ENCODE measurements at regions not wholly inside any gene's neighbourhood (a gene's known extent, or its start where the extent isn't known, plus 50 kb on each side); places are given as distances from the start of the nearest gene placed in this dataset.

DNA sequence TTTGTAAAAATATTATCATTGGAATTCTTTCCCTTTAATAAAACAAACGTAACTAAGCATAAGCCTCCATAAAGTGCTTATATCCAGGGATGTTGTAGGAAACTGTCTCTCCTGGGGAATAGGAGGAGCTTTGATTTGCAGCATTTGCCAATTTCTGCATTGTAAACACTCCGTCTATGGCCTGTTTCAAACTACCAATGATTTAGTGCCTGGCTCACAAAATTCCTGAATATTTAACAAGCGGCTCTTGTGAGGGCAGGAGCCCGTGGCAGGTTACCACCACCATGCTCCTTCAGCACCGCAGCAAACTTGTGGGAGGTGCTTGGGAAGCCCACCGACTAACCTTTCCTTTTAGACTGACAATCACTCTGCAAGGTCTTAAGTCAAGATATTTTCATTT is 520.3 kb downstream of the SOX11 start:
- no peaks in the 10 kb centered on the region for H4K20me1 ChIP-seq (ENCODE audit: control insufficient read depth, insufficient read depth, low read length, poor library complexity, severe bottlenecking)
- no peaks in the 10 kb centered on the region for H3K36me3 ChIP-seq (replicated peaks in 1 of 2; ENCODE audit: control extremely low read depth in 1 of 2, control insufficient read depth in 1 of 2, extremely low read depth in 1 of 2, insufficient read depth in 2 of 2, low read length in 1 of 2)
- no peak overlapping the region for H3K4me3 ChIP-seq (ENCODE audit: control extremely low read depth in 1 of 5, extremely low read depth in 1 of 5, insufficient read depth in 1 of 5, low read depth in 2 of 5, low read length in 4 of 5)
- H3K9ac ChIP-seq (ENCODE audit: low read length) = no peak overlapping the region
- ChIA-PET CTCF (no interaction called here), POLR2A (no interaction called here)
- H3K79me2 ChIP-seq (ENCODE audit: control insufficient read depth, insufficient read depth, low read length) = no peaks in the 10 kb centered on the region
- intact Hi-C loops (cut with micrococcal nuclease) = no loop called here
- Mint-ChIP-seq H3K4me3 (no peak overlapping the region), H3K27me3 (peaks cover 4% of the 10 kb centered on the region), H3K4me1 (peaks cover 5% of the 10 kb centered on the region), H3K9me3 (ENCODE audit: insufficient read depth) (peaks cover 2% of the 10 kb centered on the region), H3K27ac (no peak overlapping the region)
- no peak overlapping the region for H3K27ac ChIP-seq (ENCODE audit: low read length in 2 of 2)
- no peak for ATAC-seq (ENCODE audit: low read depth)
- TF ChIP-seq, protein P1, sequence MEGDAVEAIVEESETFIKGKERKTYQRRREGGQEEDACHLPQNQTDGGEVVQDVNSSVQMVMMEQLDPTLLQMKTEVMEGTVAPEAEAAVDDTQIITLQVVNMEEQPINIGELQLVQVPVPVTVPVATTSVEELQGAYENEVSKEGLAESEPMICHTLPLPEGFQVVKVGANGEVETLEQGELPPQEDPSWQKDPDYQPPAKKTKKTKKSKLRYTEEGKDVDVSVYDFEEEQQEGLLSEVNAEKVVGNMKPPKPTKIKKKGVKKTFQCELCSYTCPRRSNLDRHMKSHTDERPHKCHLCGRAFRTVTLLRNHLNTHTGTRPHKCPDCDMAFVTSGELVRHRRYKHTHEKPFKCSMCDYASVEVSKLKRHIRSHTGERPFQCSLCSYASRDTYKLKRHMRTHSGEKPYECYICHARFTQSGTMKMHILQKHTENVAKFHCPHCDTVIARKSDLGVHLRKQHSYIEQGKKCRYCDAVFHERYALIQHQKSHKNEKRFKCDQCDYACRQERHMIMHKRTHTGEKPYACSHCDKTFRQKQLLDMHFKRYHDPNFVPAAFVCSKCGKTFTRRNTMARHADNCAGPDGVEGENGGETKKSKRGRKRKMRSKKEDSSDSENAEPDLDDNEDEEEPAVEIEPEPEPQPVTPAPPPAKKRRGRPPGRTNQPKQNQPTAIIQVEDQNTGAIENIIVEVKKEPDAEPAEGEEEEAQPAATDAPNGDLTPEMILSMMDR (IDR thresholded peaks at IDR 0.05) = no peak
- no peak for TF ChIP-seq EZH2 (IDR thresholded peaks at IDR 0.05; ENCODE audit: borderline replicate concordance, insufficient read depth, low read depth, low read length, poor library complexity, severe bottlenecking)
- DNase-seq = no peak
- H3K4me1 ChIP-seq (ENCODE audit: control insufficient read depth in 2 of 2, insufficient read depth in 2 of 2, low read length in 2 of 2) = peaks cover 3 to 7% of the 10 kb centered on the region in 2 donors
- no CpG with 5 or more reads among the region's 6 CpGs for WGBS (ENCODE audit: insufficient coverage)
- peaks cover 0 to 7% (median 0%) of the 10 kb centered on the region in 3 donors for H3K9me3 ChIP-seq (ENCODE audit: control extremely low read depth in 1 of 3, control insufficient read depth in 2 of 3, insufficient read depth in 1 of 3, low read length in 2 of 3)
- no peak overlapping the region for H2AFZ ChIP-seq (ENCODE audit: insufficient read depth, low read depth, low read length, poor library complexity, severe bottlenecking)
- no peak overlapping the region for H3K4me2 ChIP-seq (replicated peaks; ENCODE audit: low read depth, low read length, poor library complexity, severe bottlenecking)
- H3K27me3 ChIP-seq (replicated peaks in 1 of 4; ENCODE audit: control extremely low read depth in 1 of 4, control insufficient read depth in 3 of 4, insufficient read depth in 4 of 4, low read length in 3 of 4) = no peaks in the 10 kb centered on the region

DNA sequence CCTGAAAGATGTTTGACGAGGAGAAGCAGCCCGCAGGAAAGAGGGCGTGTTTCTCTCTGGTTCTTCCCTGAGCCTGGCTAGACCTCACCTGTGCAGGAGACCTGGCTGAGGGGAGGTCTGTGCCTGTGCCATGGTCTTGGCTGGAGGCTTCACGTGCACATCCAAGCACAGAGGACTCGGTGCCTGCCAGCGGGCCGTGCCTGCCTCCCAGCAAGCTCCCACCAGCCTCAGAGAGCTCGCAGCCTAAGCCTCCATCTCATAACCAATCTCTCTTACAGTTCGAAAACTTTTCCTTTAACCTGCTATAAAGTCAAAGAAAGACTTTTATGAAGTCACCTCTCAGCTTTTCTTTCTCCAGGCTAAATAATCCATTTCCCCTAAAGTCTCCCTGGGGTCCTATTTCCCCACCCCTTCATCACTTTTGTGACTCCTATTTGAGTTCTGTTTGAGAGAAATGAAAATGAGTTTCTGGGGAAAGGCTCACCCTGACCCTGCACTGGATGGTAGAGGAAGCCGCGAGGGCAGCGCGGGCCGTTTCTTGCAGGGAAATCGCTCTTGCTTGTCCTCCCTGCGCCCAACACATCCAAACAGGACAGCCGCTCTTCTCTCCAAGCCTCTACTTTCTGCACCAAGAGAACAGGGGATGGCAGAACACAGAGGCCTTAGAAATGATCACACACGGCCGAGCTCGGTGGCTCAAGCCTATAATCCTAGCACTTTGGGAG is 521.0 kb downstream of the SOX11 start:
- H3K36me3 ChIP-seq (replicated peaks in 1 of 2; ENCODE audit: control extremely low read depth in 1 of 2, control insufficient read depth in 1 of 2, extremely low read depth in 1 of 2, insufficient read depth in 2 of 2, low read length in 1 of 2) = no peaks in the 10 kb centered on the region
- ATAC-seq (ENCODE audit: low read depth) (no peak), DNase-seq (no peak)
- no peaks in the 10 kb centered on the region for H3K27me3 ChIP-seq (replicated peaks in 1 of 4; ENCODE audit: control extremely low read depth in 1 of 4, control insufficient read depth in 3 of 4, insufficient read depth in 4 of 4, low read length in 3 of 4)
- no peaks in the 10 kb centered on the region for H4K20me1 ChIP-seq (ENCODE audit: control insufficient read depth, insufficient read depth, low read length, poor library complexity, severe bottlenecking)
- H3K27ac ChIP-seq (ENCODE audit: low read length in 2 of 2) = no peak overlapping the region
- ChIA-PET POLR2A (no interaction called here), CTCF (no interaction called here)
- H3K4me1 ChIP-seq (ENCODE audit: control insufficient read depth in 2 of 2, insufficient read depth in 2 of 2, low read length in 2 of 2) = peaks cover 3 to 7% of the 10 kb centered on the region in 2 donors
- H3K4me3 ChIP-seq (ENCODE audit: control extremely low read depth in 1 of 5, extremely low read depth in 1 of 5, insufficient read depth in 1 of 5, low read depth in 2 of 5, low read length in 4 of 5) = no peak overlapping the region
- no peak overlapping the region for H3K4me2 ChIP-seq (replicated peaks; ENCODE audit: low read depth, low read length, poor library complexity, severe bottlenecking)
- H3K9ac ChIP-seq (ENCODE audit: low read length) = no peak overlapping the region
- no peak overlapping the region for H3K4me3 Mint-ChIP-seq
- TF ChIP-seq, protein P1 (IDR thresholded peaks at IDR 0.05) = no peak
- TF ChIP-seq EZH2 (IDR thresholded peaks at IDR 0.05; ENCODE audit: borderline replicate concordance, insufficient read depth, low read depth, low read length, poor library complexity, severe bottlenecking) = no peak
- intact Hi-C loops (cut with micrococcal nuclease) = no loop called here
- H3K9me3 Mint-ChIP-seq (ENCODE audit: insufficient read depth) = peaks cover 2% of the 10 kb centered on the region
- H3K27ac Mint-ChIP-seq = no peak overlapping the region
- H2AFZ ChIP-seq (ENCODE audit: insufficient read depth, low read depth, low read length, poor library complexity, severe bottlenecking) = no peak overlapping the region
- H3K4me1 Mint-ChIP-seq = peaks cover 5% of the 10 kb centered on the region
- H3K9me3 ChIP-seq (ENCODE audit: control extremely low read depth in 1 of 3, control insufficient read depth in 2 of 3, insufficient read depth in 1 of 3, low read length in 2 of 3) = peaks cover 0 to 10% (median 0%) of the 10 kb centered on the region in 3 donors
- 94% methylated on average over 19 of the region's 20 CpGs for WGBS (ENCODE audit: insufficient coverage)
- no peaks in the 10 kb centered on the region for H3K79me2 ChIP-seq (ENCODE audit: control insufficient read depth, insufficient read depth, low read length)
- H3K27me3 Mint-ChIP-seq = peaks cover 4% of the 10 kb centered on the region

Data from B cell (primary cell).